ENCODE measurements at regions not wholly inside any gene's neighbourhood (a gene's known extent, or its start where the extent isn't known, plus 50 kb on each side); places are given as distances from the start of the nearest gene placed in this dataset.

DNA sequence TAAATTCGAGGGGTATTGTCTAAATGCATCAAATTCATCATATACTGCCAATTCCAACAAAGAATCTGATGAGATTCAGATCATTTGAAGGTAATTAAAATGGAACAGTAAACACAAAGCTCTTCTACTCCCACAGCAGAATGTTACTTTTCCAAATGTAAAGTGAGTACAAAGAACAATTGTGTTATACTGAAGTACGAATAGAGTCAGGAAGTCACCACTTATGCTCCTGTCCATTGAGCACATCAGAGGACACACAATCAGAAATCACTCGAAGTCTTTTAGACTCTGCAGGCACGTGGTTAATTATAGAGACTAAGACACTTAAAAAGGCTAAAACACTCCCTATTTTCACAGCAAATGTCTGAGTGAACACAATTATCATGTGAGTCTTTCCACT lies 388.5 kb upstream of the MIS18BP1 start:
- TF ChIP-seq, protein P1, sequence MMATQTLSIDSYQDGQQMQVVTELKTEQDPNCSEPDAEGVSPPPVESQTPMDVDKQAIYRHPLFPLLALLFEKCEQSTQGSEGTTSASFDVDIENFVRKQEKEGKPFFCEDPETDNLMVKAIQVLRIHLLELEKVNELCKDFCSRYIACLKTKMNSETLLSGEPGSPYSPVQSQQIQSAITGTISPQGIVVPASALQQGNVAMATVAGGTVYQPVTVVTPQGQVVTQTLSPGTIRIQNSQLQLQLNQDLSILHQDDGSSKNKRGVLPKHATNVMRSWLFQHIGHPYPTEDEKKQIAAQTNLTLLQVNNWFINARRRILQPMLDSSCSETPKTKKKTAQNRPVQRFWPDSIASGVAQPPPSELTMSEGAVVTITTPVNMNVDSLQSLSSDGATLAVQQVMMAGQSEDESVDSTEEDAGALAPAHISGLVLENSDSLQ (IDR thresholded peaks at IDR 0.05): no peak
- no peak for TF ChIP-seq CTBP1 (IDR thresholded peaks at IDR 0.05; ENCODE audit: borderline replicate concordance)
- no peak for TF ChIP-seq ELF4 (IDR thresholded peaks at IDR 0.05)
- TF ChIP-seq BHLHE40 (IDR thresholded peaks at IDR 0.05; ENCODE audit: borderline replicate concordance): no peak
- TF ChIP-seq ZNF384 (IDR thresholded peaks at IDR 0.05): no peak
- TF ChIP-seq L3MBTL2 (conservative IDR thresholded peaks at IDR 0.05): no peak
- no peak for TF ChIP-seq FOXM1 (IDR thresholded peaks at IDR 0.05; ENCODE audit: borderline replicate concordance)
- no peak for TF ChIP-seq FOXK2 (IDR thresholded peaks at IDR 0.05)
- TF ChIP-seq SP1 (IDR thresholded peaks at IDR 0.05): no peak

Measured in HEK293T (cell line).